ENCODE measurements at regions not wholly inside any gene's neighbourhood (a gene's known extent, or its start where the extent isn't known, plus 50 kb on each side); places are given as distances from the start of the nearest gene placed in this dataset.

DNA sequence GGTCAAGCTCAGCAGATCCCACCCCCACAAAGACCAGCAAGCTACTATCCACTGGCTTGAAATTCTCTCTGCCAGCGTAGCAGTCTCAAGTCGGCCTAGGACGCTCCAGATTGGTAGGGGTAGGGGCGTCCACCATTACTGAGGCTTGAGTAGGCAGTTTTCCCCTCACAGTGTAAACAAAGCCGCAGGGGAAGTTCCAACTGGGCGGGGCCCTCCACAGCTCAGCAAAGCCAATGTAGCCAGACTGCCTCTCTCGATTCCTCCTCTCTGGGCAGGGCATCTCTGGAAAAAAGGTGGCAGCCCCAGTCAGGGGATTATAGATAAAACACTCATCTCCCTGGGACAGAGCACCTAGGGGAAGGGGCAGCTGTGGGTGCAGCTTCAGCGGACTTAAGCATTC, 1064.9 kb upstream of the TENM4 start:
- TF ChIP-seq ZNF274 (IDR thresholded peaks at IDR 0.05; ENCODE audit: low read depth, low read length) (no peak), YY1 (IDR thresholded peaks at IDR 0.05; ENCODE audit: insufficient read depth, insufficient read length) (no peak), SUZ12 (IDR thresholded peaks at IDR 0.05; ENCODE audit: extremely low read depth, insufficient read depth, insufficient read length) (no peak)
- Histone ChIP-seq H3K27me3 (ENCODE audit: insufficient read depth, insufficient read length) (no peaks in the 10 kb centered on the region), H3K9me3 (ENCODE audit: insufficient read depth, low read length) (no peaks in the 10 kb centered on the region), H3K4me1 (ENCODE audit: insufficient read depth, insufficient read length) (no peaks in the 10 kb centered on the region), H3K4me3 (ENCODE audit: insufficient read length, low read depth) (no peak overlapping the region), H3K36me3 (ENCODE audit: insufficient read depth, insufficient read length, low read length) (no peaks in the 10 kb centered on the region), H3K9ac (ENCODE audit: insufficient read length, low read depth) (no peak overlapping the region)
- no peak for DNase-seq (ENCODE audit: low read depth, low spot score)

DNA sequence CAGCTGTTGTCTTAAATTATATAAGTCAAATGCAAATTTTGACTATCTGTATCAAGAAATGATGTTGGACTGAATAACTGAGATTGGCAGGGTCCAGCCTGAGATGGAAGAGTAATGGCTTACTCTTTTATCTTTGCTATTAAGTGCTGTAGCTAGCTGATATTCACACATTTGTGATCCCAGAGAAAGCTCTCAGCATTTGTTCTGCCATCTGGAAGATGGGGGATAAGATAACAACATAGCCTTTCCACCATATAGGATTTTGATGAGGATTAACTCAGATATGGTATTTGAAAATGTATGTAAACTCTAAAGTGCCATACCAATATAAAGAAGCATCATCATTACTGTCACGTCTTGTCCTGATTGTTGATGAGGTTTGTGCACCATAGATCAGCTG, 1063.2 kb upstream of the TENM4 start:
- Histone ChIP-seq H3K9ac (ENCODE audit: insufficient read length, low read depth) (no peak overlapping the region), H3K27me3 (ENCODE audit: insufficient read depth, insufficient read length) (no peaks in the 10 kb centered on the region), H3K4me3 (ENCODE audit: insufficient read length, low read depth) (no peak overlapping the region), H3K9me3 (ENCODE audit: insufficient read depth, low read length) (no peaks in the 10 kb centered on the region), H3K4me1 (ENCODE audit: insufficient read depth, insufficient read length) (no peaks in the 10 kb centered on the region), H3K36me3 (ENCODE audit: insufficient read depth, insufficient read length, low read length) (no peaks in the 10 kb centered on the region)
- TF ChIP-seq YY1 (IDR thresholded peaks at IDR 0.05; ENCODE audit: insufficient read depth, insufficient read length): no peak
- no peak for DNase-seq (ENCODE audit: low read depth, low spot score)

DNA sequence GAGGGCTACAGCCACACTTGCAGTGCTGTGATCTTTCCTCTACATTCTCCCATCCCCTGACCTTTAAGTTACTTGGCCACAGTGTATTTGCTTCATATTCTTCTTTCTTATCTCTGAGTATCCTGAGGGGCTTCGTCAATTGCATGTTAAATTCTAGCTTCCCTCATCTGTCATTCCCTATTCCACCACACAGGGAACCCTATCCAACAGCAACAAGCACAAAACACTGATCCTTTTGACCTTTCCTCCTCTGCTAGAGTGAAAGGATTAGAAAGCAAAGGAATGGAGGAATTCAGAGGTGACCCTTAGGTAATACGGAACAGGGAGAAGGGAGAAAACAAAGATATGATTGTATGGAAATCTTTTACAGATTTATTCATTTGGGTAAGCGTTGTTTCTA, 1061.7 kb upstream of the TENM4 start:
- Histone ChIP-seq H3K9ac (ENCODE audit: insufficient read length, low read depth) (no peak overlapping the region), H3K36me3 (ENCODE audit: insufficient read depth, insufficient read length, low read length) (no peaks in the 10 kb centered on the region)
- TF ChIP-seq SUZ12 (IDR thresholded peaks at IDR 0.05; ENCODE audit: extremely low read depth, insufficient read depth, insufficient read length) (no peak), ZNF274 (IDR thresholded peaks at IDR 0.05; ENCODE audit: low read depth, low read length) (no peak), YY1 (IDR thresholded peaks at IDR 0.05; ENCODE audit: insufficient read depth, insufficient read length) (no peak)

DNA sequence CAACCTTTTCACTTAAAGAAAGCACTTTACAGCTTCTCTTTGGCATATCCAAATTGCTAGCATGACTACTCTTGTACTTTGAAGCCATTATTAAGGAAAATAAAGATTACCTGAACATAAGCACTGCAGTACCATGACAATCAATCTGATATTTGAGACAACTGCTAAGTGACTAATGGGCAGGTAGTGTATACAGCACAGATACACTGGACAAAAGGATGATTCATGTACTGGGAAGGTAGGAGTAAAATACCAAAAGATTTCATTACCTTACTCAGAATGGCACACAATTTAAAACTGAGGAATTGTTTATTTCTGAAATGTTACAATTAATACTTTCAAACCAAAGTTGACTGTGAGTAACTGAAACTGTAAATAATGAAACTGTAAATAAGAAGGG, 1054.3 kb upstream of the TENM4 start:
- no peak overlapping the region for H3K4me3 ChIP-seq (ENCODE audit: insufficient read length, low read depth)
- H3K9ac ChIP-seq (ENCODE audit: insufficient read length, low read depth): no peak overlapping the region
- H3K27me3 ChIP-seq (ENCODE audit: insufficient read depth, insufficient read length): no peaks in the 10 kb centered on the region
- H3K4me1 ChIP-seq (ENCODE audit: insufficient read depth, insufficient read length): no peaks in the 10 kb centered on the region
- no peak for DNase-seq (ENCODE audit: low read depth, low spot score)
- H3K36me3 ChIP-seq (ENCODE audit: insufficient read depth, insufficient read length, low read length): no peaks in the 10 kb centered on the region
- H3K9me3 ChIP-seq (ENCODE audit: insufficient read depth, low read length): no peaks in the 10 kb centered on the region
- TF ChIP-seq SUZ12 (IDR thresholded peaks at IDR 0.05; ENCODE audit: extremely low read depth, insufficient read depth, insufficient read length) (no peak), YY1 (IDR thresholded peaks at IDR 0.05; ENCODE audit: insufficient read depth, insufficient read length) (no peak), ZNF274 (IDR thresholded peaks at IDR 0.05; ENCODE audit: low read depth, low read length) (no peak)

More for the DNA sequence above, 1061.7 kb upstream of the TENM4 start:
- Histone ChIP-seq H3K4me3 (ENCODE audit: insufficient read length, low read depth) (no peak overlapping the region), H3K27me3 (ENCODE audit: insufficient read depth, insufficient read length) (no peaks in the 10 kb centered on the region), H3K9me3 (ENCODE audit: insufficient read depth, low read length) (no peaks in the 10 kb centered on the region), H3K4me1 (ENCODE audit: insufficient read depth, insufficient read length) (no peaks in the 10 kb centered on the region)
- no peak for DNase-seq (ENCODE audit: low read depth, low spot score)

DNA sequence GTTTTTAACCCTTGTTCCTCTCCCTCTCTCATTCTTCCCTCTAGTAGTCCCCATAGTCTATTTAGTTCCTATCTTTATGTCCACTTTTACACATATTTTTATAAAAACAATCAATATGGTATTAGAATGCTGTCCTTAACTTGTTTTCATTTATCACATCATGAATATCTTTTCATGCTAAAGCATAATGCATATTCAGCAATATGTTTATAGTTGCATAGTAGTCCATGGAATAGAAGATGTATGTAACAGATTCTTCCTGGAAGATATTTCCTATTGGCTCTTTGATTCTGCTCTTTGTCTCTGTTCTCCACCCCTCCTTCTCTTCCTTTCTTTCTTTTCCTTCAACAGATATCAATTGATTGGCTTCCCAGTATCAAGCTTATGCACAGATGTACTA, 1047.1 kb upstream of the TENM4 start:
- Histone ChIP-seq H3K9me3 (ENCODE audit: insufficient read depth, low read length) (no peaks in the 10 kb centered on the region), H3K4me1 (ENCODE audit: insufficient read depth, insufficient read length) (no peaks in the 10 kb centered on the region), H3K27me3 (ENCODE audit: insufficient read depth, insufficient read length) (no peaks in the 10 kb centered on the region), H3K9ac (ENCODE audit: insufficient read length, low read depth) (no peak overlapping the region), H3K36me3 (ENCODE audit: insufficient read depth, insufficient read length, low read length) (no peaks in the 10 kb centered on the region), H3K4me3 (ENCODE audit: insufficient read length, low read depth) (no peak overlapping the region)
- TF ChIP-seq ZNF274 (IDR thresholded peaks at IDR 0.05; ENCODE audit: low read depth, low read length) (no peak), YY1 (IDR thresholded peaks at IDR 0.05; ENCODE audit: insufficient read depth, insufficient read length) (no peak), SUZ12 (IDR thresholded peaks at IDR 0.05; ENCODE audit: extremely low read depth, insufficient read depth, insufficient read length) (no peak)
- no peak for DNase-seq (ENCODE audit: low read depth, low spot score)

DNA sequence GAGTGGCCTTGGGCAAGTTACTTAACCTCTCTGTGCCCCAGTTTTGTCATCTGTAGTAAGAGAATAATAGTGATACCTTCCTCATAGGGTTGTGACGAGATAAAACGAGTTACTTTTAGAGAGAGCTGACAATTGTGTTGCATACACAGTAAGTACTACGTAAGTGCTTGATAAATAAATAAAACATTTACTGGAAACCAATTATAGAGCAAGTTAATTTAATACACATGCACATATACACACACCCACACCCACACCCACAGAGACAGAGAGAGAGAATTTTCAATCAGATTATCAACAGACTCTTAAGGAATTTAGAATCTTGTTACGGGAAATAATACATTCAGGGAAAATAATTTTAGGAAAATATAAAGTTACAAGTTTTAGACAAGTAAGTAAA, 1045.8 kb upstream of the TENM4 start:
- no peak for DNase-seq (ENCODE audit: low read depth, low spot score)
- no peak overlapping the region for H3K4me3 ChIP-seq (ENCODE audit: insufficient read length, low read depth)
- no peaks in the 10 kb centered on the region for H3K27me3 ChIP-seq (ENCODE audit: insufficient read depth, insufficient read length)
- no peak for TF ChIP-seq SUZ12 (IDR thresholded peaks at IDR 0.05; ENCODE audit: extremely low read depth, insufficient read depth, insufficient read length)
- TF ChIP-seq YY1 (IDR thresholded peaks at IDR 0.05; ENCODE audit: insufficient read depth, insufficient read length): no peak
- TF ChIP-seq ZNF274 (IDR thresholded peaks at IDR 0.05; ENCODE audit: low read depth, low read length): no peak
- no peaks in the 10 kb centered on the region for H3K9me3 ChIP-seq (ENCODE audit: insufficient read depth, low read length)
- no peaks in the 10 kb centered on the region for H3K36me3 ChIP-seq (ENCODE audit: insufficient read depth, insufficient read length, low read length)
- H3K9ac ChIP-seq (ENCODE audit: insufficient read length, low read depth): no peak overlapping the region
- no peaks in the 10 kb centered on the region for H3K4me1 ChIP-seq (ENCODE audit: insufficient read depth, insufficient read length)

DNA sequence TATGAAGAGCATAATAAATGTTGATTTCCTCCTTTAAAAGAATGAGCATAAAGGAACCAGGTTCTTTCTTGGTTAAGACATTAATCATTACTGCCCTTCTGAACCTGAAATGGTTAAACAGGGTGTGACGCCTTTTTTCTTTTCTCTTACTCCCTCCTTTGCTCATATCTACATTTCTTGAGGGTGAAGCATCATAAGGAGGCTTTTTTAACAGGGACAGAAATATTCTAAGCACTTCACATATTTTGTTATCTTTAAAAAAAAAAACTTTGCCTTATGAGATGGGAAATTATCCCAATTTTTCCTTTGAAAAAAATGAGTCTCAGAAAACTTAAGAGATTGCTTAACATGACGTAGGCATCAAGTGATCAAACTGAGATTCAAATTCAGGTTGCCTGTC, 1036.3 kb upstream of the TENM4 start:
- Histone ChIP-seq H3K27me3 (ENCODE audit: insufficient read depth, insufficient read length) (no peaks in the 10 kb centered on the region), H3K36me3 (ENCODE audit: insufficient read depth, insufficient read length, low read length) (no peaks in the 10 kb centered on the region), H3K4me3 (ENCODE audit: insufficient read length, low read depth) (no peak overlapping the region), H3K4me1 (ENCODE audit: insufficient read depth, insufficient read length) (no peaks in the 10 kb centered on the region), H3K9ac (ENCODE audit: insufficient read length, low read depth) (no peak overlapping the region), H3K9me3 (ENCODE audit: insufficient read depth, low read length) (no peaks in the 10 kb centered on the region)
- no peak for DNase-seq (ENCODE audit: low read depth, low spot score)
- TF ChIP-seq YY1 (IDR thresholded peaks at IDR 0.05; ENCODE audit: insufficient read depth, insufficient read length) (no peak), SUZ12 (IDR thresholded peaks at IDR 0.05; ENCODE audit: extremely low read depth, insufficient read depth, insufficient read length) (no peak), ZNF274 (IDR thresholded peaks at IDR 0.05; ENCODE audit: low read depth, low read length) (no peak)

DNA sequence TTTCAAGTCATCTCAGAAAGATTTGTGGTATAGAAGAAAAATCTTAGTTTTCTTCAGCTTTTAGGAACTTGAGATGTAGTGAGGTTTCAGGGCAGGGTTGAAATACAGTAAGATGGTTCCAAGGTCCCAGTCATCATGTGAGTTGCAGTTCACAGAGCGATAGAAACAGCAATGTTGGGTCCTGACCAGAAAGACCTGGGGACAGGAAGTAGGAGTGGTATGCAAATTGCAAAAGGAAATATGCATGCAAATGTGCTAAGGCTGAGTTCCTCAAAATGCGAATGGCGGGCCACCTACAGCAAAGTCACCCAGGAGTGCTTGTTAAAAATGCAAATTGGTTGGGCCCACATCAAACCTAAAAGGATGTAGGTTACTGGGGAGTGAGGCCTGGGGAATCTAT, 1032.7 kb upstream of the TENM4 start:
- no peaks in the 10 kb centered on the region for H3K9me3 ChIP-seq (ENCODE audit: insufficient read depth, low read length)
- H3K36me3 ChIP-seq (ENCODE audit: insufficient read depth, insufficient read length, low read length): no peaks in the 10 kb centered on the region
- no peak for DNase-seq (ENCODE audit: low read depth, low spot score)
- no peaks in the 10 kb centered on the region for H3K27me3 ChIP-seq (ENCODE audit: insufficient read depth, insufficient read length)
- TF ChIP-seq SUZ12 (IDR thresholded peaks at IDR 0.05; ENCODE audit: extremely low read depth, insufficient read depth, insufficient read length): no peak
- no peak for TF ChIP-seq YY1 (IDR thresholded peaks at IDR 0.05; ENCODE audit: insufficient read depth, insufficient read length)
- TF ChIP-seq ZNF274 (IDR thresholded peaks at IDR 0.05; ENCODE audit: low read depth, low read length): no peak
- no peak overlapping the region for H3K4me3 ChIP-seq (ENCODE audit: insufficient read length, low read depth)
- H3K4me1 ChIP-seq (ENCODE audit: insufficient read depth, insufficient read length): no peaks in the 10 kb centered on the region
- H3K9ac ChIP-seq (ENCODE audit: insufficient read length, low read depth): no peak overlapping the region
